HL-60 (cell line): ENCODE measurements at regions not wholly inside any gene's neighbourhood (a gene's known extent, or its start where the extent isn't known, plus 50 kb on each side); places are given as distances from the start of the nearest gene placed in this dataset.

ENCODE experiments used
- DNase-seq, 2 experiments: peaks; one replicate each; pipeline ENCODE4 v3.0.0-alpha.2; 2010 to 2020; ENCODE audit warnings: low read depth in 1 of 2, low spot score in 1 of 2
- H3K27ac ChIP-seq: fragments of 250-450 bp; sonication (Bioruptor Pico); replicated peaks from 2 replicates; pipeline ENCODE4 v1.5.1; 2020; ENCODE audit warnings: mild to moderate bottlenecking, moderate library complexity
- H3K27me3 ChIP-seq: fragments of 250-450 bp; sonication (Bioruptor Pico); 2 replicates; pipeline ENCODE4 v1.5.1; 2021; ENCODE audit warnings: mild to moderate bottlenecking, moderate library complexity; ENCODE audit not compliant: insufficient read depth, poor library complexity, severe bottlenecking
- H3K4me3 ChIP-seq: replicated peaks from 2 replicates; pipeline ENCODE4 v1.5.1; 2011; ENCODE audit warnings: mild to moderate bottlenecking, control low read depth, low read length; ENCODE audit not compliant: insufficient read depth
- CTCF ChIP-seq: IDR thresholded peaks from one replicate; pipeline ENCODE4 v1.5.1; 2011; ENCODE audit warnings: low read length, control low read depth, inconsistent platforms; ENCODE audit not compliant: insufficient read depth
- GABPA ChIP-seq: IDR thresholded peaks from 2 replicates; pipeline ENCODE4 v1.6.1; 2012; ENCODE audit warnings: low read depth
- POLR2AphosphoS5 ChIP-seq: IDR thresholded peaks from 2 replicates; pipeline ENCODE4 v1.6.1; 2012; ENCODE audit warnings: low read depth
- REST ChIP-seq: IDR thresholded peaks from 2 replicates; pipeline ENCODE4 v1.6.1; 2012; ENCODE audit warnings: low read depth; ENCODE audit not compliant: insufficient replicate concordance
- SPI1 ChIP-seq: IDR thresholded peaks from 2 replicates; pipeline ENCODE4 v1.6.1; 2012; ENCODE audit warnings: low read depth, mild to moderate bottlenecking, borderline replicate concordance

- DNase-seq = no peak
- Histone ChIP-seq H3K27me3 (no peaks in the 10 kb centered on the region), H3K27ac (no peak overlapping the region), H3K4me3 (no peak overlapping the region)
- TF ChIP-seq POLR2AphosphoS5 = no peak
- TF ChIP-seq CTCF = no peak
- no peak for TF ChIP-seq REST
- no peak for TF ChIP-seq GABPA
- no peak for TF ChIP-seq SPI1
Measured at GRCh38 chr2:105588581-105588980, 156.1 kb upstream of the NCK2 start.

- Histone ChIP-seq H3K4me3 (no peak overlapping the region), H3K27me3 (no peaks in the 10 kb centered on the region), H3K27ac (no peak overlapping the region)
- no peak for DNase-seq
- TF ChIP-seq GABPA (no peak), REST (no peak), POLR2AphosphoS5 (no peak), CTCF (no peak), SPI1 (no peak)
Measured at GRCh38 chr2:105587637-105588036, 157.1 kb upstream of the NCK2 start.

- no peak overlapping the region for H3K27ac ChIP-seq
- H3K27me3 ChIP-seq = no peaks in the 10 kb centered on the region
- TF ChIP-seq POLR2AphosphoS5 = no peak
- TF ChIP-seq CTCF = no peak
- TF ChIP-seq GABPA = no peak
- TF ChIP-seq REST = no peak
- TF ChIP-seq SPI1 = no peak
- no peak for DNase-seq
- H3K4me3 ChIP-seq = no peak overlapping the region
Measured at GRCh38 chr2:105584435-105585010, 160.2 kb upstream of the NCK2 start.
